HepG2 (cell line): ENCODE measurements at regions not wholly inside any gene's neighbourhood (a gene's known extent, or its start where the extent isn't known, plus 50 kb on each side); places are given as distances from the start of the nearest gene placed in this dataset.

ENCODE experiments used
- ATAC-seq: fragments of 200-7000 bp; cut with Tn5 transposase; 3 replicates; pipeline ENCODE4 v1.9.1; 2020; ENCODE audit warnings: mild to moderate bottlenecking, moderate library complexity
- BruUV-seq: library from RNA; stranded (reverse); fragments of 400-500 nt; replicated peaks from 2 replicates; lab custom pipeline; 2021; lab: Mats Ljungman, UMichigan
- CTCF ChIA-PET: fragments of 300-600 bp; formaldehyde crosslinking; extraction: SDS; loops from one replicate; lab custom pipeline; 2021; ENCODE audit warnings: low total read pairs, inconsistent platforms, low intra/inter-chr PET ratio; lab: Yijun Ruan, JAX
- POLR2A ChIA-PET: fragments of 350-600 bp; sonication (Branson Sonifier 250); formaldehyde crosslinking; loops from one replicate; lab custom pipeline; 2020; ENCODE audit warnings: antibody characterized with exemption, inconsistent platforms; lab: Yijun Ruan, JAX
- DNase-seq: peaks from one replicate; pipeline ENCODE4 v3.0.0-alpha.2; 2015; ENCODE audit warnings: low spot score
- FAIRE-seq: peaks from 3 replicates; lab custom pipeline; 2011; peaks lifted over from hg19 to GRCh38; lab: Jason Lieb, UNC
- H2AFZ ChIP-seq: one replicate; pipeline ENCODE4 v1.6.1; 2011; ENCODE audit warnings: low read length, inconsistent platforms
- H3K27ac ChIP-seq: fragments of 300-600 bp; 3 replicates; pipeline ENCODE4 v1.8.0; 2011; ENCODE audit warnings: mixed run types, mild to moderate bottlenecking, mixed read lengths, low read length, inconsistent platforms; ENCODE audit not compliant: insufficient read depth; ENCODE audit errors: extremely low read length
- H3K27me3 ChIP-seq, 2 experiments: fragments of 200-600 bp in 1 of 2; 2 replicates in 1 of 2; 3 replicates in 1 of 2; pipeline versions ENCODE4 v1.6.0 to v1.8.0; 2011; ENCODE audit warnings: low read length in 2 of 2, mild to moderate bottlenecking in 2 of 2, moderate library complexity in 2 of 2, inconsistent platforms in 1 of 2; ENCODE audit not compliant: insufficient read depth in 2 of 2, control insufficient read depth in 1 of 2
- H3K36me3 ChIP-seq, 2 experiments: fragments of 200-600 bp in 1 of 2; replicated peaks in 1 of 2; 2 replicates in 1 of 2; 3 replicates in 1 of 2; pipeline versions ENCODE4 v1.5.1 to v1.8.0; 2011; ENCODE audit warnings: low read length in 2 of 2, inconsistent platforms in 1 of 2; ENCODE audit not compliant: insufficient read depth in 2 of 2, control insufficient read depth in 1 of 2
- H3K4me1 ChIP-seq: 2 replicates; pipeline ENCODE4 v1.5.1; 2012; ENCODE audit warnings: low read length, inconsistent platforms; ENCODE audit not compliant: insufficient read depth
- H3K4me2 ChIP-seq: 2 replicates; pipeline ENCODE4 v1.6.0; 2011; ENCODE audit warnings: low read depth, low read length, inconsistent platforms
- H3K4me3 ChIP-seq, 3 experiments: fragments of 200-600 bp in 1 of 3; sonication (generic), shearing (Covaris generic) in 1 of 3; replicated peaks in 1 of 3; 2 replicates each; pipeline ENCODE4 v1.5.1; 2011 to 2016; ENCODE audit warnings: low read length in 3 of 3, inconsistent platforms in 2 of 3, low read depth in 2 of 3, mild to moderate bottlenecking in 2 of 3, control low read depth in 1 of 3, mixed read lengths in 1 of 3; ENCODE audit not compliant: insufficient read depth in 1 of 3
- H3K79me2 ChIP-seq: one replicate; pipeline ENCODE4 v1.6.1; 2011; ENCODE audit warnings: low read length, inconsistent platforms; ENCODE audit not compliant: insufficient read depth
- H3K9ac ChIP-seq: 2 replicates; pipeline ENCODE4 v1.6.0; 2011; ENCODE audit warnings: mild to moderate bottlenecking, low read depth, low read length, inconsistent platforms; ENCODE audit not compliant: insufficient read depth
- H3K9me3 ChIP-seq: 2 replicates; pipeline ENCODE4 v1.5.1; 2012; ENCODE audit warnings: mild to moderate bottlenecking, low read length
- H4K20me1 ChIP-seq: 2 replicates; pipeline ENCODE4 v1.6.0; 2011; ENCODE audit warnings: inconsistent platforms, mild to moderate bottlenecking, low read length, moderate library complexity; ENCODE audit not compliant: insufficient read depth
- CHD2 ChIP-seq: IDR thresholded peaks from 2 replicates; pipeline ENCODE4 v1.6.1; 2011; ENCODE audit warnings: low read depth, low read length, improper control_type of control experiment
- DDIT3 ChIP-seq: sonication (generic); formaldehyde crosslinking; IDR thresholded peaks from 2 replicates; pipeline ENCODE4 v1.4.0; 2020; ENCODE audit warnings: mild to moderate bottlenecking, missing genetic modification reagents
- ELF3 ChIP-seq: IDR thresholded peaks from 2 replicates; pipeline ENCODE4 v1.6.1; 2016; ENCODE audit warnings: missing genetic modification reagents, missing compliant biosample characterization
- FOXO4 ChIP-seq: sonication (generic); formaldehyde crosslinking; conservative IDR thresholded peaks from 2 replicates; pipeline ENCODE4 v1.8.1; 2023; ENCODE audit warnings: missing genetic modification reagents
- KDM5A ChIP-seq: fragments of 200-600 bp; sonication (generic); IDR thresholded peaks from 2 replicates; pipeline ENCODE4 v1.7.0; 2018; ENCODE audit warnings: antibody characterized with exemption, mild to moderate bottlenecking, low read length, borderline replicate concordance
- MBD4 ChIP-seq: IDR thresholded peaks from 2 replicates; pipeline ENCODE4 v1.6.1; 2012; ENCODE audit warnings: low read length, inconsistent platforms, borderline replicate concordance
- MEIS2 ChIP-seq: sonication (generic); formaldehyde crosslinking; IDR thresholded peaks from 2 replicates; pipeline ENCODE4 v1.9.0; 2021; ENCODE audit warnings: mild to moderate bottlenecking, missing genetic modification reagents
- MYPOP ChIP-seq: sonication (generic); formaldehyde crosslinking; IDR thresholded peaks from 2 replicates; pipeline ENCODE4 v1.8.1; 2023; ENCODE audit warnings: mild to moderate bottlenecking, moderate library complexity, missing genetic modification reagents
- PRMT3 ChIP-seq: sonication (generic); formaldehyde crosslinking; IDR thresholded peaks from 2 replicates; pipeline ENCODE4 v1.8.1; 2022; ENCODE audit warnings: low read depth, mild to moderate bottlenecking, moderate library complexity, missing genetic modification reagents, borderline replicate concordance
- RFXAP ChIP-seq: sonication (generic); formaldehyde crosslinking; IDR thresholded peaks from 2 replicates; pipeline ENCODE4 v1.4.0; 2020; ENCODE audit warnings: missing genetic modification reagents, borderline replicate concordance
- SNAPC2 ChIP-seq: sonication (generic); formaldehyde crosslinking; IDR thresholded peaks from 2 replicates; pipeline ENCODE4 v1.8.1; 2022; ENCODE audit warnings: mild to moderate bottlenecking, missing genetic modification reagents
- SP4 ChIP-seq: sonication (generic); formaldehyde crosslinking; IDR thresholded peaks from 2 replicates; pipeline ENCODE4 v1.8.1; 2023; ENCODE audit warnings: mild to moderate bottlenecking, missing genetic modification reagents
- ZNF20 ChIP-seq: sonication (generic); formaldehyde crosslinking; IDR thresholded peaks from 2 replicates; pipeline ENCODE4 v1.4.0; 2020; ENCODE audit warnings: mild to moderate bottlenecking, moderate library complexity, missing genetic modification reagents
- ZNF251 ChIP-seq: sonication (generic); formaldehyde crosslinking; IDR thresholded peaks from 2 replicates; pipeline ENCODE4 v1.9.0; 2021; ENCODE audit warnings: mild to moderate bottlenecking, missing genetic modification reagents
- ZNF569 ChIP-seq: sonication (generic); formaldehyde crosslinking; IDR thresholded peaks from 2 replicates; pipeline ENCODE4 v1.5.0; 2020; ENCODE audit warnings: mild to moderate bottlenecking, missing genetic modification reagents, moderate library complexity, borderline replicate concordance
- ZNF607 ChIP-seq: sonication (generic); formaldehyde crosslinking; IDR thresholded peaks from 2 replicates; pipeline ENCODE4 v1.5.1; 2020; ENCODE audit warnings: missing genetic modification reagents, mild to moderate bottlenecking, borderline replicate concordance
- WGBS: methylation state at CpG from one replicate; pipeline ENCODE4 v1.1.6; 2017; ENCODE audit warnings: low lambda C conversion rate; 5-methylcytosine and 5-hydroxymethylcytosine counted together
- in situ Hi-C: cut with HindIII; loops from 2 replicates; pipeline ENCODE4 v1.10.0; 2017; ENCODE audit warnings: low pct_unique_long_range_greater_than_20kb; ENCODE audit not compliant: extremely low pct_ligation_motif_present
- intact Hi-C: fragments of 100-400 bp; cut with micrococcal nuclease; formaldehyde crosslinking; loops from one replicate; pipeline ENCODE4 v1.10.0; 2022; ENCODE audit not compliant: unreplicated experiment

- peaks cover 86% of the 10 kb centered on the region for H3K9me3 ChIP-seq
- no peak overlapping the region for H3K4me3 ChIP-seq
- H3K27ac ChIP-seq, result no peak overlapping the region
- ChIA-PET CTCF (no interaction called here), POLR2A (no interaction called here)
- H3K27me3 ChIP-seq, result no peaks in the 10 kb centered on the region
- FAIRE-seq, result no peak
- H3K36me3 ChIP-seq, result no peaks in the 10 kb centered on the region
- no peak overlapping the region for H2AFZ ChIP-seq
- no peaks in the 10 kb centered on the region for H3K79me2 ChIP-seq
- H3K4me2 ChIP-seq, result no peak overlapping the region
- ATAC-seq, result no peak
- intact Hi-C loops, result no loop called here
- no peak for TF ChIP-seq MBD4
- TF ChIP-seq DDIT3 (CRISPR knock-in tag), result no peak
- no peak for TF ChIP-seq ZNF251
- no peak for TF ChIP-seq SNAPC2
- BruUV-seq, result no TSS peak
- H3K4me1 ChIP-seq, result no peaks in the 10 kb centered on the region
- no peak for DNase-seq
- H4K20me1 ChIP-seq, result no peaks in the 10 kb centered on the region
- in situ Hi-C loops, result no loop called here
- H3K9ac ChIP-seq, result no peak overlapping the region
Observed at GRCh38 chr3:1531981-1532380, 439.2 kb downstream of the CNTN6 start.

GRCh38 chr3:1532935-1533606 lies 440.2 kb downstream of the CNTN6 start:
- H3K4me3 ChIP-seq, result no peak overlapping the region
- no peaks in the 10 kb centered on the region for H3K4me1 ChIP-seq
- intact Hi-C loops (no loop called here), in situ Hi-C loops (no loop called here)
- H2AFZ ChIP-seq, result no peak overlapping the region
- H3K4me2 ChIP-seq, result no peak overlapping the region
- no peak for ATAC-seq
- no peaks in the 10 kb centered on the region for H3K36me3 ChIP-seq
- WGBS, result 6% methylated on average over 4 of the region's 4 CpGs
- no TSS peak for BruUV-seq
- H3K27ac ChIP-seq, result no peak overlapping the region
- no peaks in the 10 kb centered on the region for H3K79me2 ChIP-seq
- POLR2A ChIA-PET, result no interaction called here
- H3K9me3 ChIP-seq, result peaks cover 90% of the 10 kb centered on the region
- no peak for FAIRE-seq
- H3K27me3 ChIP-seq, result no peaks in the 10 kb centered on the region
- H4K20me1 ChIP-seq, result no peaks in the 10 kb centered on the region
- CTCF ChIA-PET, result no interaction called here
- DNase-seq, result no peak
- no peak overlapping the region for H3K9ac ChIP-seq
- TF ChIP-seq ELF3 (CRISPR knock-in tag) (no peak), ZNF607 (CRISPR knock-in tag) (no peak), CHD2 (no peak), ZNF569 (CRISPR knock-in tag) (no peak), MEIS2 (CRISPR knock-in tag) (no peak), MYPOP (CRISPR knock-in tag) (no peak), FOXO4 (CRISPR knock-in tag) (no peak), RFXAP (CRISPR knock-in tag) (no peak), PRMT3 (CRISPR knock-in tag) (no peak), ZNF20 (CRISPR knock-in tag) (no peak), KDM5A (no peak), SP4 (CRISPR knock-in tag) (no peak)
